Mucosa of descending colon (tissue), 3 donors: ENCODE measurements at regions not wholly inside any gene's neighbourhood (a gene's known extent, or its start where the extent isn't known, plus 50 kb on each side); places are given as distances from the start of the nearest gene placed in this dataset.

Source experiments
- ATAC-seq: fragments of 200-7000 bp; cut with Tn5 transposase; one replicate; pipeline ENCODE4 v1.9.1; 2020; ENCODE audit warnings: mild to moderate bottlenecking, moderate library complexity
- DNase-seq, 3 donors: peaks; one replicate each; pipeline ENCODE4 v3.0.0-alpha.2; 2020
- H3K36me3 ChIP-seq: fragments of 200-600 bp; one replicate; pipeline ENCODE4 v1.8.0; 2021; ENCODE audit warnings: low read depth, mild to moderate bottlenecking
- H3K4me1 ChIP-seq: fragments of 200-600 bp; one replicate; pipeline ENCODE4 v1.8.0; 2021; ENCODE audit warnings: low read depth, mild to moderate bottlenecking
- H3K4me3 ChIP-seq: fragments of 200-600 bp; one replicate; pipeline ENCODE4 v1.8.0; 2021; ENCODE audit warnings: mild to moderate bottlenecking
- H3K9me3 ChIP-seq: fragments of 200-600 bp; one replicate; pipeline ENCODE4 v1.8.0; 2021; ENCODE audit warnings: mild to moderate bottlenecking
- CTCF ChIP-seq: fragments of 200-600 bp; IDR thresholded peaks from one replicate; pipeline ENCODE4 v1.8.0; 2022; ENCODE audit warnings: antibody characterized with exemption, mild to moderate bottlenecking
- intact Hi-C, 2 donors: fragments of 100-400 bp; cut with DNase I in 1 of 2; cut with micrococcal nuclease in 1 of 2; formaldehyde crosslinking; loops; one replicate each; pipeline versions ENCODE4 v1.11.0 to v1.11.1; 2022; cut with DNase I, micrococcal nuclease
- donor health status: DM: no; HTN: no; CAD: no; lungs with moderate emphysema.
- donor health status: DM: no; HTN: no; CAD: no.
- donor health status: DM: no; HTN: yes; CAD: no.

GRCh38 chr10:57874810-57875209 lies 392.9 kb downstream of the IPMK start:
- ATAC-seq, result no peak
- no peak for DNase-seq

GRCh38 chr10:57867241-57867640 lies 400.5 kb downstream of the IPMK start:
- peaks cover 10% of the 10 kb centered on the region for H3K4me1 ChIP-seq
- H3K4me3 ChIP-seq, result no peak overlapping the region
- no peaks in the 10 kb centered on the region for H3K9me3 ChIP-seq
- no peaks in the 10 kb centered on the region for H3K36me3 ChIP-seq
- intact Hi-C loops, result no loop called here
- no peak for TF ChIP-seq CTCF
- ATAC-seq (no peak), DNase-seq (no peak)

More at GRCh38 chr10:57874810-57875209, 392.9 kb downstream of the IPMK start:
- Histone ChIP-seq H3K4me3 (no peak overlapping the region), H3K9me3 (no peaks in the 10 kb centered on the region), H3K4me1 (no peaks in the 10 kb centered on the region), H3K36me3 (no peaks in the 10 kb centered on the region)
- intact Hi-C loops, result no loop called here
- no peak for TF ChIP-seq CTCF

GRCh38 chr10:57864765-57865680 lies 402.7 kb downstream of the IPMK start:
- H3K36me3 ChIP-seq, result no peaks in the 10 kb centered on the region
- DNase-seq (peak in 1 of 3 donors; percentile 35), ATAC-seq (peak; percentile 99)
- TF ChIP-seq CTCF, result no peak
- intact Hi-C loops, result no loop called here
- no peaks in the 10 kb centered on the region for H3K9me3 ChIP-seq
- no peak overlapping the region for H3K4me3 ChIP-seq
- peaks cover 10% of the 10 kb centered on the region for H3K4me1 ChIP-seq

GRCh38 chr10:57849691-57850357 lies 417.9 kb downstream of the IPMK start:
- intact Hi-C loops, result no loop called here
- no peak for DNase-seq
- H3K9me3 ChIP-seq, result no peaks in the 10 kb centered on the region
- TF ChIP-seq CTCF, result no peak
- ATAC-seq, result no peak
- no peaks in the 10 kb centered on the region for H3K4me1 ChIP-seq
- H3K4me3 ChIP-seq, result no peak overlapping the region
- no peaks in the 10 kb centered on the region for H3K36me3 ChIP-seq

GRCh38 chr10:57846307-57847065 lies 421.2 kb downstream of the IPMK start:
- H3K9me3 ChIP-seq, result no peaks in the 10 kb centered on the region
- H3K36me3 ChIP-seq, result no peaks in the 10 kb centered on the region
- DNase-seq (no peak), ATAC-seq (no peak)
- peaks cover 4% of the 10 kb centered on the region for H3K4me1 ChIP-seq
- intact Hi-C loops, result no loop called here
- no peak overlapping the region for H3K4me3 ChIP-seq
- no peak for TF ChIP-seq CTCF
